ENCODE measurements at regions not wholly inside any gene's neighbourhood (a gene's known extent, or its start where the extent isn't known, plus 50 kb on each side); places are given as distances from the start of the nearest gene placed in this dataset.
"Not testable (repeated sequence)": the region's sequence is repeated elsewhere in the genome, so short reads cannot be mapped to it uniquely, and the experiment has no call there.

- TF ChIP-seq POLR2A, POLR2AphosphoS5, SPI1, TAF1 (IDR thresholded peaks at IDR 0.05; ENCODE audit: low read depth, low read length): not testable (repeated sequence)
Observed at GRCh38 chr14:106365894-106366293, 839.5 kb downstream of the TMEM121 start.
